OCI-LY3 (cell line): ENCODE measurements at regions not wholly inside any gene's neighbourhood (a gene's known extent, or its start where the extent isn't known, plus 50 kb on each side); places are given as distances from the start of the nearest gene placed in this dataset.

Source experiments
- EZH2phosphoT487 ChIP-seq: fragments of 200-600 bp; shearing (Covaris generic); IDR thresholded peaks from 2 replicates; pipeline ENCODE4 v1.6.1; 2018; ENCODE audit warnings: antibody characterized with exemption, mixed run types, low read depth
- TF ChIP-seq, protein P1 (sequence below): fragments of 200-600, 300-600 bp; sonication (generic); IDR thresholded peaks from 2 replicates; pipeline ENCODE4 v1.5.1; 2014; ENCODE audit warnings: antibody characterized with exemption, low read length, low read depth

DNA sequence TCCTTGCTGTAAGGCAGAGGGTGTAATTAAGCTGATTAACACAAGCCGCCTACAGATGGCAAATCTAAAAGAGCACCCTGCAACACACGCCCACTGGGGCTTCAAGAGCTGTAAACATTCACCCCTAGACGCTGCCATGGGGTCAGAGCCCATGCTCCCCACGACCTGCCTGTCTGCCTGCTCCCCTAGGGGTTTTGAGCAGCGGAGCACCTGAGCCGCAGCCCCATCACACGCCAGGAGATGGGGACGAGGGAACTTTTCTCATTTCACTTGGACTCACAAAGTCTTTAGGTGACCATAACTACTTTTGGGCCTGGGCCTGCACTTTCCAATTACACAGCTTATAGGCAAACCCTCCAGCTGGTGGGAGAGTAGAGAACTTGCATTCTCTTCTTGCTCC lies 99.0 kb upstream of the SOX4 start:
- TF ChIP-seq, protein P1, sequence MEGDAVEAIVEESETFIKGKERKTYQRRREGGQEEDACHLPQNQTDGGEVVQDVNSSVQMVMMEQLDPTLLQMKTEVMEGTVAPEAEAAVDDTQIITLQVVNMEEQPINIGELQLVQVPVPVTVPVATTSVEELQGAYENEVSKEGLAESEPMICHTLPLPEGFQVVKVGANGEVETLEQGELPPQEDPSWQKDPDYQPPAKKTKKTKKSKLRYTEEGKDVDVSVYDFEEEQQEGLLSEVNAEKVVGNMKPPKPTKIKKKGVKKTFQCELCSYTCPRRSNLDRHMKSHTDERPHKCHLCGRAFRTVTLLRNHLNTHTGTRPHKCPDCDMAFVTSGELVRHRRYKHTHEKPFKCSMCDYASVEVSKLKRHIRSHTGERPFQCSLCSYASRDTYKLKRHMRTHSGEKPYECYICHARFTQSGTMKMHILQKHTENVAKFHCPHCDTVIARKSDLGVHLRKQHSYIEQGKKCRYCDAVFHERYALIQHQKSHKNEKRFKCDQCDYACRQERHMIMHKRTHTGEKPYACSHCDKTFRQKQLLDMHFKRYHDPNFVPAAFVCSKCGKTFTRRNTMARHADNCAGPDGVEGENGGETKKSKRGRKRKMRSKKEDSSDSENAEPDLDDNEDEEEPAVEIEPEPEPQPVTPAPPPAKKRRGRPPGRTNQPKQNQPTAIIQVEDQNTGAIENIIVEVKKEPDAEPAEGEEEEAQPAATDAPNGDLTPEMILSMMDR = no peak
- no peak for TF ChIP-seq EZH2phosphoT487
